Endothelial cell of umbilical vein (primary cell): ENCODE measurements at regions not wholly inside any gene's neighbourhood (a gene's known extent, or its start where the extent isn't known, plus 50 kb on each side); places are given as distances from the start of the nearest gene placed in this dataset.

Experiments
- BruUV-seq: library from RNA; stranded (reverse); fragments of 400-500 nt; replicated peaks from 2 replicates; lab custom pipeline; 2021; lab: Mats Ljungman, UMichigan
- CTCF ChIA-PET: fragments of 300-600, 350-600 bp; sonication (Branson Sonifier 250); formaldehyde crosslinking; loops from one replicate; lab custom pipeline; 2021; ENCODE audit warnings: antibody characterized with exemption, inconsistent platforms; lab: Charles Lee
- POLR2A ChIA-PET: fragments of 300-600, 350-600 bp; sonication (Branson Sonifier 250); formaldehyde crosslinking; loops from one replicate; lab custom pipeline; 2021; ENCODE audit warnings: antibody characterized with exemption, inconsistent platforms; lab: Charles Lee
- DNase-seq: peaks from one replicate; pipeline ENCODE4 v3.0.0-alpha.2; 2011; ENCODE audit warnings: low read depth, low spot score
- FAIRE-seq: peaks from 2 replicates; lab custom pipeline; 2011; peaks lifted over from hg19 to GRCh38; lab: Jason Lieb, UNC
- H2AFZ ChIP-seq: 2 replicates; pipeline ENCODE4 v1.6.0; 2012; ENCODE audit warnings: low read depth, low read length, control low read depth, inconsistent platforms
- H3K27ac ChIP-seq: 2 replicates; pipeline ENCODE4 v1.5.1; 2011; ENCODE audit warnings: low read depth, mild to moderate bottlenecking, control low read depth, low read length, moderate library complexity; ENCODE audit not compliant: insufficient read depth
- H3K27me3 ChIP-seq, 2 experiments: 2 replicates each; pipeline versions ENCODE4 v1.6.0 to v1.6.1; 2011; ENCODE audit warnings: low read length in 2 of 2, mixed read lengths in 1 of 2; ENCODE audit not compliant: control insufficient read depth in 2 of 2, insufficient read depth in 2 of 2
- H3K36me3 ChIP-seq, 2 experiments: 2 replicates in 1 of 2; 3 replicates in 1 of 2; pipeline ENCODE4 v1.5.1; 2011; ENCODE audit warnings: low read length in 2 of 2, mild to moderate bottlenecking in 1 of 2, moderate library complexity in 1 of 2; ENCODE audit not compliant: control insufficient read depth in 2 of 2, insufficient read depth in 2 of 2; ENCODE audit errors: extremely low read depth in 1 of 2
- H3K4me1 ChIP-seq: 3 replicates; pipeline ENCODE4 v1.5.1; 2011; ENCODE audit warnings: mild to moderate bottlenecking, low read length; ENCODE audit not compliant: control insufficient read depth, insufficient read depth; ENCODE audit errors: extremely low read depth
- H3K4me2 ChIP-seq: 2 replicates; pipeline ENCODE4 v1.6.1; 2011; ENCODE audit warnings: low read length, control low read depth, mixed read lengths; ENCODE audit not compliant: insufficient read depth
- H3K4me3 ChIP-seq, 3 experiments: fragments of 200-600 bp in 1 of 3; sonication (generic), shearing (Covaris generic) in 1 of 3; replicated peaks in 1 of 3; 2 replicates each; pipeline ENCODE4 v1.5.1; 2011 to 2016; ENCODE audit warnings: control low read depth in 3 of 3, low read length in 3 of 3, mild to moderate bottlenecking in 2 of 3, inconsistent platforms in 1 of 3, low read depth in 1 of 3, moderate library complexity in 1 of 3; ENCODE audit not compliant: insufficient read depth in 1 of 3
- H3K79me2 ChIP-seq: 2 replicates; pipeline ENCODE4 v1.6.0; 2012; ENCODE audit warnings: low read length, inconsistent platforms; ENCODE audit not compliant: control insufficient read depth, insufficient read depth
- H3K9ac ChIP-seq: replicated peaks from 2 replicates; pipeline ENCODE3; 2011; ENCODE audit warnings: low read length, control low read depth; ENCODE audit not compliant: insufficient read depth; ENCODE audit errors: extremely low read depth
- H3K9me1 ChIP-seq: replicated peaks from 3 replicates; pipeline ENCODE4 v1.6.0; 2011; ENCODE audit warnings: mild to moderate bottlenecking, low read length; ENCODE audit not compliant: control insufficient read depth, insufficient read depth; ENCODE audit errors: extremely low read depth
- H3K9me3 ChIP-seq: replicated peaks from 2 replicates; pipeline ENCODE4 v1.5.1; 2012; ENCODE audit warnings: low read length, inconsistent platforms; ENCODE audit not compliant: control insufficient read depth, insufficient read depth
- H4K20me1 ChIP-seq: replicated peaks from 2 replicates; pipeline ENCODE3; 2011; ENCODE audit warnings: mild to moderate bottlenecking, low read length; ENCODE audit not compliant: control insufficient read depth, insufficient read depth; ENCODE audit errors: extremely low read depth
- FOS ChIP-seq: IDR thresholded peaks from 2 replicates; pipeline ENCODE4 v1.6.1; 2011; ENCODE audit warnings: mild to moderate bottlenecking, low read length, moderate library complexity, borderline replicate concordance; ENCODE audit not compliant: insufficient read depth
- MAX ChIP-seq: IDR thresholded peaks from 2 replicates; pipeline ENCODE4 v1.6.1; 2011; ENCODE audit not compliant: insufficient read depth, insufficient read length
- POLR2A ChIP-seq: IDR thresholded peaks from 2 replicates; pipeline ENCODE4 v1.6.1; 2012; ENCODE audit warnings: low read depth, mild to moderate bottlenecking, control low read depth, low read length
- dilution Hi-C: fragments of 300-500 bp; cut with MboI; formaldehyde crosslinking; loops from one replicate; pipeline ENCODE4 v1.15.0; 2019; ENCODE audit warnings: low sequenced_read_pairs; ENCODE audit not compliant: extremely low pct_ligation_motif_present
- intact Hi-C: fragments of 100-400 bp; cut with micrococcal nuclease; formaldehyde crosslinking; loops from one replicate; pipeline ENCODE4 v1.10.0; 2022

GRCh38 chr10:108783897-108784296 lies 1139.4 kb downstream of the XPNPEP1 start:
- Histone ChIP-seq H3K4me3 (no peak overlapping the region), H3K27ac (no peak overlapping the region), H3K9me1 (no peaks in the 10 kb centered on the region), H3K27me3 (no peaks in the 10 kb centered on the region), H2AFZ (no peak overlapping the region), H3K4me1 (no peaks in the 10 kb centered on the region), H3K9ac (no peak overlapping the region), H3K36me3 (no peaks in the 10 kb centered on the region), H4K20me1 (no peaks in the 10 kb centered on the region), H3K79me2 (no peaks in the 10 kb centered on the region), H3K9me3 (no peaks in the 10 kb centered on the region), H3K4me2 (no peak overlapping the region)
- intact Hi-C loops, result no loop called here
- dilution Hi-C loops, result no loop called here
- ChIA-PET CTCF (no interaction called here), POLR2A (no interaction called here)
- DNase-seq (no peak), FAIRE-seq (no peak)
- TF ChIP-seq FOS, result no peak
- TF ChIP-seq MAX, result peak; percentile 17
- no TSS peak for BruUV-seq

GRCh38 chr10:108782411-108782810 lies 1140.9 kb downstream of the XPNPEP1 start:
- H3K27ac ChIP-seq, result no peak overlapping the region
- ChIA-PET POLR2A (no interaction called here), CTCF (no interaction called here)
- no peaks in the 10 kb centered on the region for H3K79me2 ChIP-seq
- no peak for DNase-seq
- TF ChIP-seq FOS, result no peak
- TF ChIP-seq POLR2A, result no peak
- no peak for FAIRE-seq
- H3K9me1 ChIP-seq, result no peaks in the 10 kb centered on the region
- no peak overlapping the region for H3K9ac ChIP-seq
- H3K4me2 ChIP-seq, result no peak overlapping the region
- no peaks in the 10 kb centered on the region for H3K4me1 ChIP-seq
- dilution Hi-C loops, result no loop called here
- intact Hi-C loops, result no loop called here
- no peak overlapping the region for H3K4me3 ChIP-seq
- H3K36me3 ChIP-seq, result no peaks in the 10 kb centered on the region
- H4K20me1 ChIP-seq, result no peaks in the 10 kb centered on the region
- no peak overlapping the region for H2AFZ ChIP-seq
- no TSS peak for BruUV-seq
- peaks cover under 1% of the 10 kb centered on the region for H3K9me3 ChIP-seq
- H3K27me3 ChIP-seq, result no peaks in the 10 kb centered on the region
